PC-3 (cell line): ENCODE measurements at regions not wholly inside any gene's neighbourhood (a gene's known extent, or its start where the extent isn't known, plus 50 kb on each side); places are given as distances from the start of the nearest gene placed in this dataset.

Experiments used
- ATAC-seq: fragments of 200-7000 bp; cut with Tn5 transposase; 2 replicates; pipeline ENCODE4 v1.9.1; 2020; ENCODE audit warnings: mild to moderate bottlenecking, moderate library complexity
- BruUV-seq: library from RNA; stranded (reverse); fragments of 400-500 nt; replicated peaks from 2 replicates; lab custom pipeline; 2021; lab: Mats Ljungman, UMichigan
- CTCF ChIA-PET: fragments of 300-600 bp; sonication (Branson Sonifier 250); formaldehyde crosslinking; loops from one replicate; lab custom pipeline; 2022; ENCODE audit warnings: antibody characterized with exemption; lab: Charles Lee
- POLR2A ChIA-PET: fragments of 300-600 bp; sonication (Branson Sonifier 250); formaldehyde crosslinking; loops from one replicate; lab custom pipeline; 2022; ENCODE audit warnings: antibody characterized with exemption; ENCODE audit not compliant: unreplicated experiment; lab: Charles Lee
- DNase-seq: peaks from one replicate; pipeline ENCODE4 v3.0.0-alpha.2; 2015
- H2AFZ ChIP-seq: fragments of 300-600 bp; sonication (generic); 2 replicates; pipeline ENCODE4 v1.6.0; 2016; ENCODE audit warnings: antibody characterized with exemption, low read length
- H3F3A ChIP-seq: fragments of 300-600 bp; sonication (generic); one replicate; pipeline ENCODE4 v1.6.0; 2017; ENCODE audit warnings: antibody characterized with exemption, low read length, control low read depth, mild to moderate bottlenecking; ENCODE audit not compliant: unreplicated experiment
- H3K27ac ChIP-seq: fragments of 300-600 bp; sonication (generic); 2 replicates; pipeline ENCODE4 v1.5.1; 2016; ENCODE audit warnings: mild to moderate bottlenecking, low read length
- H3K27me3 ChIP-seq: fragments of 300-600 bp; sonication (generic); 2 replicates; pipeline ENCODE4 v1.6.1; 2016; ENCODE audit warnings: low read length, mixed read lengths
- H3K36me3 ChIP-seq: fragments of 300-600 bp; sonication (generic); 2 replicates; pipeline ENCODE4 v1.6.1; 2016; ENCODE audit warnings: low read depth, mixed run types, low read length, mixed read lengths
- H3K4me1 ChIP-seq: fragments of 300-600 bp; sonication (generic); 2 replicates; pipeline ENCODE4 v1.5.1; 2016; ENCODE audit warnings: low read length; ENCODE audit not compliant: insufficient read depth
- H3K4me2 ChIP-seq: fragments of 300-600 bp; sonication (generic); 2 replicates; pipeline ENCODE4 v1.6.0; 2016; ENCODE audit warnings: low read length
- H3K4me3 ChIP-seq: fragments of 300-600 bp; sonication (generic); 2 replicates; pipeline ENCODE4 v1.5.1; 2016; ENCODE audit warnings: mild to moderate bottlenecking, low read length, mixed read lengths
- H3K79me2 ChIP-seq: fragments of 300-600 bp; sonication (generic); 2 replicates; pipeline ENCODE4 v1.6.1; 2017; ENCODE audit warnings: low read length, mixed read lengths
- H3K9ac ChIP-seq: fragments of 300-600 bp; sonication (generic); 2 replicates; pipeline ENCODE4 v1.6.0; 2016; ENCODE audit warnings: mild to moderate bottlenecking, low read length
- H3K9me2 ChIP-seq: fragments of 300-600 bp; sonication (generic); replicated peaks from 2 replicates; pipeline ENCODE4 v1.6.1; 2016; ENCODE audit warnings: mixed run types, low read length, mixed read lengths
- H3K9me3 ChIP-seq: fragments of 300-600 bp; sonication (generic); 2 replicates; pipeline ENCODE4 v1.6.1; 2016; ENCODE audit warnings: low read length, mixed read lengths
- H4K20me1 ChIP-seq: fragments of 300-600 bp; sonication (generic); 2 replicates; pipeline ENCODE4 v1.6.1; 2016; ENCODE audit warnings: low read length, mixed read lengths
- EZH2 ChIP-seq: fragments of 300-600 bp; sonication (generic); IDR thresholded peaks from one replicate; pipeline ENCODE4 v1.6.1; 2017; ENCODE audit warnings: antibody characterized with exemption, mild to moderate bottlenecking, low read length; ENCODE audit not compliant: unreplicated experiment
- EZH2phosphoT487 ChIP-seq: fragments of 300-600 bp; sonication (generic); IDR thresholded peaks from 2 replicates; pipeline ENCODE4 v1.6.1; 2018; ENCODE audit warnings: mild to moderate bottlenecking, antibody characterized with exemption, low read length, borderline replicate concordance
- intact Hi-C: fragments of 100-400 bp; cut with micrococcal nuclease; formaldehyde crosslinking; loops from 2 replicates; pipeline ENCODE4 v1.9.0; 2023
- TF ChIP-seq, protein P1 (sequence below): fragments of 300-600 bp; sonication (generic); conservative IDR thresholded peaks from 2 replicates; pipeline ENCODE4 v1.5.1; 2017; ENCODE audit warnings: antibody characterized with exemption, low read depth, mild to moderate bottlenecking, low read length

- intact Hi-C loops: no loop called here
- Histone ChIP-seq H3F3A (no peaks in the 10 kb centered on the region), H3K4me2 (no peak overlapping the region), H3K79me2 (no peaks in the 10 kb centered on the region), H4K20me1 (no peaks in the 10 kb centered on the region), H3K27me3 (peaks cover 12% of the 10 kb centered on the region; the same call in 1 of the 2 replicates), H3K9ac (no peak overlapping the region), H3K4me1 (no peaks in the 10 kb centered on the region), H3K36me3 (no peaks in the 10 kb centered on the region), H3K9me2 (no peaks in the 10 kb centered on the region), H3K27ac (no peak overlapping the region), H3K4me3 (no peak overlapping the region), H2AFZ (no peak overlapping the region), H3K9me3 (no peaks in the 10 kb centered on the region)
- ChIA-PET POLR2A (no interaction called here), CTCF (no interaction called here)
- no TSS peak for BruUV-seq
- DNase-seq (no peak), ATAC-seq (no peak)
- TF ChIP-seq, protein P1, sequence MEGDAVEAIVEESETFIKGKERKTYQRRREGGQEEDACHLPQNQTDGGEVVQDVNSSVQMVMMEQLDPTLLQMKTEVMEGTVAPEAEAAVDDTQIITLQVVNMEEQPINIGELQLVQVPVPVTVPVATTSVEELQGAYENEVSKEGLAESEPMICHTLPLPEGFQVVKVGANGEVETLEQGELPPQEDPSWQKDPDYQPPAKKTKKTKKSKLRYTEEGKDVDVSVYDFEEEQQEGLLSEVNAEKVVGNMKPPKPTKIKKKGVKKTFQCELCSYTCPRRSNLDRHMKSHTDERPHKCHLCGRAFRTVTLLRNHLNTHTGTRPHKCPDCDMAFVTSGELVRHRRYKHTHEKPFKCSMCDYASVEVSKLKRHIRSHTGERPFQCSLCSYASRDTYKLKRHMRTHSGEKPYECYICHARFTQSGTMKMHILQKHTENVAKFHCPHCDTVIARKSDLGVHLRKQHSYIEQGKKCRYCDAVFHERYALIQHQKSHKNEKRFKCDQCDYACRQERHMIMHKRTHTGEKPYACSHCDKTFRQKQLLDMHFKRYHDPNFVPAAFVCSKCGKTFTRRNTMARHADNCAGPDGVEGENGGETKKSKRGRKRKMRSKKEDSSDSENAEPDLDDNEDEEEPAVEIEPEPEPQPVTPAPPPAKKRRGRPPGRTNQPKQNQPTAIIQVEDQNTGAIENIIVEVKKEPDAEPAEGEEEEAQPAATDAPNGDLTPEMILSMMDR: no peak
- no peak for TF ChIP-seq EZH2phosphoT487
- TF ChIP-seq EZH2: no peak
These were observed 305.1 kb downstream of the MATN1 start for GRCh38 chr1:30418061-30418938.

- no TSS peak for BruUV-seq
- Histone ChIP-seq H3K79me2 (no peaks in the 10 kb centered on the region), H3F3A (no peaks in the 10 kb centered on the region), H3K27me3 (peaks cover 7% of the 10 kb centered on the region; the same call in 1 of the 2 replicates), H3K9ac (no peak overlapping the region), H2AFZ (no peak overlapping the region), H3K4me1 (no peaks in the 10 kb centered on the region), H3K27ac (no peak overlapping the region), H3K9me3 (no peaks in the 10 kb centered on the region), H3K4me2 (no peak overlapping the region), H4K20me1 (no peaks in the 10 kb centered on the region), H3K36me3 (no peaks in the 10 kb centered on the region), H3K9me2 (no peaks in the 10 kb centered on the region), H3K4me3 (no peak overlapping the region)
- ChIA-PET CTCF (no interaction called here), POLR2A (no interaction called here)
- intact Hi-C loops: no loop called here
- ATAC-seq: no peak
- DNase-seq: no peak
- TF ChIP-seq EZH2phosphoT487 (no peak), EZH2 (no peak)
- TF ChIP-seq, protein P1: no peak
These were observed 305.7 kb downstream of the MATN1 start for GRCh38 chr1:30417701-30418046.
